ENCODE measurements at regions not wholly inside any gene's neighbourhood (a gene's known extent, or its start where the extent isn't known, plus 50 kb on each side); places are given as distances from the start of the nearest gene placed in this dataset.

- no peak for DNase-seq (ENCODE audit: low read depth in 2 of 2)
These were observed 176.0 kb downstream of the ACKR3 start for GRCh38 chr2:236745420-236746210.

DNA sequence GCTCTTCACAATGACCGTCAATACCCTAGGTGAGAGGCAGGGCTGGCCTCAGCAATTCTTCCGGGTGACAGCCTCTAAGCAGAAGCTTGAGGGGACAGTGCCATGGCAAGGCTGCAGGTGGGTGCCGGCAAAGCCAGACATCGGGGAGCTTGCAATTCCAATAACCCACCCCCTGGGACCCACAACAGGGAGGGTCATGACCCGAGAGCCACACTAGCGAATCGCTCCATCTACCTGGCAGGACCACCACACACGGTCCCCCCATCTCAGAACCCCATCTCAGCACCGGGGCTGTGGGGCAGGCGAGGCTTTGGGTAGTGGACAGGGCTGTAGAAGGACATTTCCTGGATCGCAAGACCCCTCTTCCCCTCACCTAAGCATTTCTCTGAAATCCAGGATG is 177.2 kb downstream of the ACKR3 start:
- no peak for DNase-seq (ENCODE audit: low read depth in 2 of 2)

DNA sequence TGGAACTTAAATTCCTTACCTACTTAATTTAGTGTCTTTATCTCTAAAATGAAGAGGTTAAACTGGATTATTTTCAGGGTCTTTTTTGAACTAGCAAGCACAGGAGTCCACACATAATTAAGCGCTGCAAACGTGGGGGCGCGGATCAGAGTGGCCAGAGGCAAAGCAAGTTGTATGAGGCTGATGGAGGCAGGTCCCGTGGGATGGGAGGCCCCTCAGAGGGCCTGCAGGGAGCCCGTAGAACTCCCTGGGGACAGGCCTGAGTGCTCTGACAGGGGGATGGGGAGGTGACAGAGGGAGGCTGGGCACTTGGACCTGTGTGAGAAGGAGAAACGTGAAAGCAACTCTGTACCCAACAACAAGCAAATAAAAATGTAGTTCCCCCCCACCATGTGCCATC is 177.8 kb downstream of the ACKR3 start:
- DNase-seq (ENCODE audit: low read depth in 2 of 2), result no peak

- no peak for DNase-seq (ENCODE audit: low read depth in 2 of 2)
These were observed 178.3 kb downstream of the ACKR3 start for GRCh38 chr2:236747925-236748324.

DNA sequence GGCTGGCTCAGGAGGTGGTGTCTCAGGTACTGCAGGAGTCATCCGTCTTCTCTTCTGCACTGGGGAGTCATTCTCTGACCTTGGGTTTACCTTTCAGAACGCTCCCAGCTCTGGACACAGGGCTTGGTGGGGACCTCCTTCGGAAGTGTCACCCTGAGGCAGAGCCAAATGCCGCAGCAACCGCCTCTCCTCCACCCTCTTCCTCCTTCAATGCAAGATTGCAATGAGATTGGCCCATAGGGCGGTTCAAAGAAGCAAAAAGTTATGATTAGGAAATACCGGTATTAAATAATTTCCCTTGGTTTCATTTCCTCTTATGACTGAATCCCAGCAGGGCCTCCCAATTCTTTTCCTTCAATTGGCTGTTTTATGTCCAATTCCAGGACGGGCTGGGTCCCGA is 178.8 kb downstream of the ACKR3 start:
- DNase-seq (ENCODE audit: low read depth in 2 of 2), result no peak

DNA sequence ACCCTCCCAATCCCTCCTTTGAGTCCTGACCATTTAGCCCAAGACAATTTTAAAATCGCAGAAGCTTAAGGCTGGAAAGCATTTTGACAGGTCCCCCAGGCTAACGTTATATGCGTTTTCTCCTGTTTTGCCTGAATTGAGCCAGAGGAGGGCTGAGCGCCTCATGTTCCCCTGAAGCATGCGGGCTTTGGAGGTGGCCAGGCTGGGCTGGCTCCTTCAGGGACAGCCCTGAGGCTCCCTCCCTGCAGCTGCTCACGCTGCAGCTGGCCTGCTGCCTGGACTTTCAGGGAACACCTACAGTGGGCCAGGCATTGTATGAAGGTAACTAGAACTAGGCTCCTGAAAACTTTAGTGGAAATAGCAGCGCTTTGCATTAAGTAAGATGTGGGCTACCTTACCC is 179.2 kb downstream of the ACKR3 start:
- DNase-seq (ENCODE audit: low read depth in 2 of 2), result no peak

DNA sequence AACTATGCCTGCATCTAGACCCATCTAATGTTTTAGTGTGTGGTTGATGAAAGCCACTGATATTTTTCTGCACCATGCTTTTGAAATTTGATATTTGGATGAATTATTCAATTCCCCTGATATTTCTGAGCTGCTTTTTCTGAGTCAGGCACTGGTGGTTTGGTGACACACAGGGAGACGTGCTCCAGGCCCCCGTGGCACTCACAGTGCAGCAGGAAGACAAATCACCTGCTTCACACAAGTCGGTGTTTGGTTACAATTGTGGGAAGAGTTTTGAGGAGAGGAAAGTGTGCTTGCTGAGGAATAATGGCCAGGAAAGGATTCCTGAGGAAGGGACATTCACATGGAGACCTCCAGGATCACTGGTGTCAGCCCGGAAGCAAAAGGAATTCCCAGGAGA is 179.7 kb downstream of the ACKR3 start:
- no peak for DNase-seq (ENCODE audit: low read depth in 2 of 2)

- no peak for DNase-seq (ENCODE audit: low read depth in 2 of 2)
These were observed 182.5 kb downstream of the ACKR3 start for GRCh38 chr2:236752096-236752495.

GRCh38 chr2:236753606-236754270 is 184.1 kb downstream of the ACKR3 start:
- DNase-seq (ENCODE audit: low read depth in 2 of 2), result no peak

DNA sequence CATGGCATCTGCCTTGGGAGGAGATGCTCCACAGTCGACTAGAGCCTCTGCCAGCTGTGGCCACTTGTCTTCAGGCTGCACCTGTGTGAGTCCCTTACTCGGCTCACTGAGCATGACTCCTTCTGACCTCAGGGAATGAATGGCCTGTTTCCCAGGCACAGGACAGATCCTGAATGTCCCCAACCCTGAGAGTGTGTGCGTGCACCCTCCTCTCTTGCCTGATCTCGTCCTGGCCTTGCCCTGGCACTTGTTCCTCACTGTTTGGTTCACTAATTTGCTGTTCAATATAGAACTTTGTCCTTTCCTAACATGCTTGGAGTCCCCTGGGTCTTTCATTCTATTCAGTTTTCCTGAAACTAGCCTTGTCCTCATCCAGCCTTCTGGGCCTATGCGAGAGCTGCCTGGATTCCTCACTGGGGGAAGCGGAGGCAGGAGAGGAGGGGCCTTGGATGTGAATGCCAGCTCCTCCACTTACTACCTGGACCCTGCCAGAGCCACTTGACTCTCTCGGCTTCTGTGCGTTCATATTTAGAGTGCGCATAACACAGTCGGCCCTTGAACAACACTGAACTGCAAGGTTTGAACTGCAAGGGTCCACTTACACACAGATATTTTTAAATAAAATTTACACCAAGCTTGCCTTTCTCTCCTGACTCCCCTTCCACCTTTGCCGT is 184.8 kb downstream of the ACKR3 start:
- DNase-seq (ENCODE audit: low read depth in 2 of 2), result no peak

GRCh38 chr2:236755278-236755840 is 185.7 kb downstream of the ACKR3 start:
- no peak for DNase-seq (ENCODE audit: low read depth in 2 of 2)

- DNase-seq (ENCODE audit: low read depth in 2 of 2), result no peak
These were observed 188.8 kb downstream of the ACKR3 start for GRCh38 chr2:236758406-236758805.

DNA sequence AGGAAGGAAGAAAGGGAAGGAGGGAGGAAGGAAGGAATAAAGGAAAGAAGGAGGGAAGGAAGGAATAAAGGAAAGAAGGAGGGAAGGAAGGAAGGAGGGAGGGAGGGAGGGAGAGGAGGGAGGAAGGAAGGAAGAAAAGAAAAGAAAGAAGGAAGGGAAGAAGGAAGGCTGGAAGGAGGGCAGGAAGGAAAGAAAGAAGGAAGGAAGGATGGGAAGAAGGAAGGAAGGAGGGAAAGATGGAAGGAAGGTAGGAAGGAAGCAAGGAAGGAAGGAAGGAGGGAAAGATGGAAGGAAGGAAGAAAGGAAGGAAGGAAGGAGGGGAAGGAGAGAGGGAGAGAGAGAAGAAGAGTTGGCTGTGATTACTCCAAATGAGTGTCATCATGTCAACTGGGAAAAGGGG is 190.6 kb downstream of the ACKR3 start:
- DNase-seq (ENCODE audit: low read depth in 2 of 2), result no peak

- DNase-seq (ENCODE audit: low read depth in 2 of 2), result no peak
These were observed 191.7 kb downstream of the ACKR3 start for GRCh38 chr2:236761358-236761757.

DNA sequence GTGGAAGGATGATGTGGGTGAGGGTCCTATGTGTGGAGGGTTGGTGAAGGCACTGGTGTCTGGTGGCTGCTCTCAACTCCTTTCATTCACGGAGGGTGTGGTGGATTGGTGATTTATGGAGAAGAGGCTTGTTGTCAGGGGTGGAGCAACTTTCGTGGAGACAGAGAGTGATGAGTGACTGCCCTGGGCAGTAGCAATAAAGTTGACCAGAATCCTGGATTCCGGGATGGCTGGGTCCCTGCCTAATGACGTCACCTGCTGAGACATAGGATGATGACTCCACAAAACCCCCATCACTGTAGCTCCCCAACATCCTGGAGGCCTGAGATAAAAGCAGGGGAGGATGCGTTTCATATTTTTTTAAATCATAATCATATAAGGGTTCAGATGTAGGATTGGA is 193.0 kb downstream of the ACKR3 start:
- DNase-seq (ENCODE audit: low read depth in 2 of 2), result no peak

DNA sequence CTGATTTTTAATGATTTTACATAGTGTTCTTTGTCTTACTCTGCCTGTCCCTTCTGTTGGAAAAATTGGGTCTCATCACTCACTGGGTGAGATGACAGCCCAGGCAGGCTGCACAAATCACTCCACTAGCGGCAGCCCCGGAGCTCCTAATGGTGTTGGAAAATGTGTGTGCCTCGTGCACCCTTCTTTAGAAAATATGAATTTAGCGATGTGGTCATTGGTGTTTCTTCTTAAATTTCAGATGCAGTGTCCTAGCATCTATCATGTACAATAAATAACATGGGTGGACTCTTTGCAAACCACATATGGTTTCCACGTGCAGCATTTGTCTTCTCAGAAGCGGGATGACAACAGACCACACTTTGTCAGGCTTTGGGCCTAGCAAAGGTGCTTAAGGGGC is 194.2 kb downstream of the ACKR3 start:
- no peak for DNase-seq (ENCODE audit: low read depth in 2 of 2)

DNA sequence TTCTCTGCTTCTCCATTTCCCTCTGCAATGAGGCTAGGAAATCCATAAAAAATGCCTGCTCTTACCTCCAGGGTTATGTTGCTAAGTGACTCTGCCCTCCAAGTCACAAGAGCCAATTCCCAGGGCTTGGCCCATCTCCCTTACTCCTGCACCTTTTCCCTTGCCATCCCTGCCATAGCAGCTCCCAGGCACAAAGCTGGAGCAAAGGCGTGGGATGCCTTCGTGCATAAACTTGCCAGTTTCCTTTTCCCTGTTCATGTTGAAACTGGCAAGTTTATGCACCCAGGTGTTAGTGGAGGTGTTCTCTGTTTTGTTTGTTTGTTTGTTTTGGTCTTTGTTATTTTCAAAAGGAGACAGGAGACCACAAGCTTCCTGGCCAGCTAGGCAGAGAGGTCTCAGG is 195.1 kb downstream of the ACKR3 start:
- no peak for DNase-seq (ENCODE audit: low read depth in 2 of 2)

- no peak for DNase-seq (ENCODE audit: low read depth in 2 of 2)
These were observed 195.9 kb downstream of the ACKR3 start for GRCh38 chr2:236765478-236765877.

- DNase-seq (ENCODE audit: low read depth in 2 of 2), result no peak
These were observed 197.2 kb downstream of the ACKR3 start for GRCh38 chr2:236766850-236767249.

DNA sequence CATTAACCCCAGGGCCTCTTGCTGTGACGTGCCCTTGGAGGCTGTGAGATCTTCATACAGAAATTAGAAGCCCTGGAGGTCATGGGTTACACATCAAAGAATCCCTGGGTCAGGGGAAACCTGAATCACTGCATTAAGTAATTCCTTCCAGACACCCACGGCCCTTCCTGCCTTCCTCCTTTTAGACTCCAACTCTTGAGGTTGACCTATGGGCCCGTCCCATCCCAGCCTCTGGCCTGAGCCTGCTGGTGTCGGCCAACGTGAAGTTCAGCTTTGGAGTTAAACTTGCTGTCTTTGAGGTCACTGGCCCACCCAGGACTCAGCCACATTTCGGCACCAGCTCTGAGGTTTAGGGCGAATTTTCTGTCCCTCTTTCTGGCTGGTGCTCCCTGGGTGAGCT is 198.3 kb downstream of the ACKR3 start:
- DNase-seq (ENCODE audit: low read depth in 2 of 2), result no peak

GRCh38 chr2:236768393-236769140 is 198.9 kb downstream of the ACKR3 start:
- no peak for DNase-seq (ENCODE audit: low read depth in 2 of 2)

Measured in stimulated activated CD8-positive, alpha-beta memory T cell treated with anti-CD3 and anti-CD28 coated beads, Interleukin-7, amount 100 ng/mL, for 4 hours (primary cell).